ENCODE measurements at regions not wholly inside any gene's neighbourhood (a gene's known extent, or its start where the extent isn't known, plus 50 kb on each side); places are given as distances from the start of the nearest gene placed in this dataset.

DNA sequence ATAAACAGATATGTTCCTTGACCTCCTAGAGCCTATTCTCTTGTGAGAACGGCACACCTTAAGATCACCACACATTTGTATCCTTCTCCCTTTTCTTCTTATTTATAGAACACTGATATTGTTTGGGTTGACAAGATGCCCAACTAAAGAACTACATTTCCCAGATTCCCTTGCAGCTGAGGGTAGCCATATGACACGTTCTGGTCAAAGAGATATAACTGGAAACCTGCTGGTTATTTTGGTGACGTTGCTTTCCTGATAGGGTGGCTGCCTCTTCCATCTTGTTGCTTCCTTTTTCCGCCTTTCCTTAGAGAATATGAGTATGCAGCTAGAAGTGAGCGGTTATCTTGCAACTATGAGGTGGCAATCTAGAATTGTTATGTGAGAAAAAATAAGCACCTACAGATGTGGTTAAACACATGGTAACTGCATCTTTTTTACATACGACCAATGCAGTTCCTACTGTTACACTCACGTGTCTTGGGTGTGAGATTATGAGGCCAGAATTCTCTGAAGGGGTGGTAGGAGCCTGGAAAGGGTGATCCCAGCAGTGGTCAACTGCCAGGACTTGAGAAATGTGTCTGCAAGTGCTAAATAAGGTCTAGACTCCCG lies 72.9 kb downstream of the SEC61B start:
- H3K79me2 ChIP-seq (ENCODE audit: control insufficient read depth in 1 of 2, insufficient read depth in 2 of 2, low read length in 2 of 2), result no peaks in the 10 kb centered on the region
- no peak overlapping the region for H3K4ac ChIP-seq (replicated peaks; ENCODE audit: insufficient read length, low read depth, low read length)
- ChIA-PET POLR2A (ENCODE audit: partially characterized antibody) (no interaction called here), CTCF (ENCODE audit: partially characterized antibody) (no interaction called here)
- H2BK120ac ChIP-seq (replicated peaks; ENCODE audit: low read depth, low read length), result no peak overlapping the region
- no peak overlapping the region for H2AK5ac ChIP-seq (ENCODE audit: low read depth, low read length)
- H2BK20ac ChIP-seq (ENCODE audit: low read length), result no peak overlapping the region
- H3K4me2 ChIP-seq (ENCODE audit: insufficient read depth in 1 of 2, low read depth in 2 of 2, low read length in 2 of 2), result no peak overlapping the region
- TF ChIP-seq SUZ12 (IDR thresholded peaks at IDR 0.05; ENCODE audit: low read length) (no peak), SIX5 (IDR thresholded peaks at IDR 0.05; ENCODE audit: low read depth, low read length) (peak; percentile 57), RXRA (IDR thresholded peaks at IDR 0.05; ENCODE audit: insufficient read depth, low read depth, low read length) (no peak), CREB1 (IDR thresholded peaks at IDR 0.05) (peak; percentile 34; the same call in 1 of the 2 replicates), CHD1 (IDR thresholded peaks at IDR 0.05; ENCODE audit: low read depth, low read length) (no peak)
- TF ChIP-seq, protein P1, sequence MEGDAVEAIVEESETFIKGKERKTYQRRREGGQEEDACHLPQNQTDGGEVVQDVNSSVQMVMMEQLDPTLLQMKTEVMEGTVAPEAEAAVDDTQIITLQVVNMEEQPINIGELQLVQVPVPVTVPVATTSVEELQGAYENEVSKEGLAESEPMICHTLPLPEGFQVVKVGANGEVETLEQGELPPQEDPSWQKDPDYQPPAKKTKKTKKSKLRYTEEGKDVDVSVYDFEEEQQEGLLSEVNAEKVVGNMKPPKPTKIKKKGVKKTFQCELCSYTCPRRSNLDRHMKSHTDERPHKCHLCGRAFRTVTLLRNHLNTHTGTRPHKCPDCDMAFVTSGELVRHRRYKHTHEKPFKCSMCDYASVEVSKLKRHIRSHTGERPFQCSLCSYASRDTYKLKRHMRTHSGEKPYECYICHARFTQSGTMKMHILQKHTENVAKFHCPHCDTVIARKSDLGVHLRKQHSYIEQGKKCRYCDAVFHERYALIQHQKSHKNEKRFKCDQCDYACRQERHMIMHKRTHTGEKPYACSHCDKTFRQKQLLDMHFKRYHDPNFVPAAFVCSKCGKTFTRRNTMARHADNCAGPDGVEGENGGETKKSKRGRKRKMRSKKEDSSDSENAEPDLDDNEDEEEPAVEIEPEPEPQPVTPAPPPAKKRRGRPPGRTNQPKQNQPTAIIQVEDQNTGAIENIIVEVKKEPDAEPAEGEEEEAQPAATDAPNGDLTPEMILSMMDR (IDR thresholded peaks at IDR 0.05; ENCODE audit: control extremely low read depth in 1 of 3, insufficient read depth in 1 of 3, low read depth in 1 of 3, low read length in 3 of 3), result no peak
- TF ChIP-seq, protein P2, sequence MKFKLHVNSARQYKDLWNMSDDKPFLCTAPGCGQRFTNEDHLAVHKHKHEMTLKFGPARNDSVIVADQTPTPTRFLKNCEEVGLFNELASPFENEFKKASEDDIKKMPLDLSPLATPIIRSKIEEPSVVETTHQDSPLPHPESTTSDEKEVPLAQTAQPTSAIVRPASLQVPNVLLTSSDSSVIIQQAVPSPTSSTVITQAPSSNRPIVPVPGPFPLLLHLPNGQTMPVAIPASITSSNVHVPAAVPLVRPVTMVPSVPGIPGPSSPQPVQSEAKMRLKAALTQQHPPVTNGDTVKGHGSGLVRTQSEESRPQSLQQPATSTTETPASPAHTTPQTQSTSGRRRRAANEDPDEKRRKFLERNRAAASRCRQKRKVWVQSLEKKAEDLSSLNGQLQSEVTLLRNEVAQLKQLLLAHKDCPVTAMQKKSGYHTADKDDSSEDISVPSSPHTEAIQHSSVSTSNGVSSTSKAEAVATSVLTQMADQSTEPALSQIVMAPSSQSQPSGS (IDR thresholded peaks at IDR 0.05; ENCODE audit: low read length), result no peak
- no peaks in the 10 kb centered on the region for H4K20me1 ChIP-seq (replicated peaks in 1 of 2; ENCODE audit: control insufficient read depth in 1 of 2, insufficient read depth in 2 of 2, low read length in 2 of 2)
- H4K8ac ChIP-seq (ENCODE audit: extremely low read depth, insufficient read depth, low read length), result no peak overlapping the region
- DNase-seq (ENCODE audit: low read depth in 1 of 2, low spot score in 2 of 2), result no peak
- H4K5ac ChIP-seq (ENCODE audit: insufficient read length, low read depth, low read length), result no peak overlapping the region
- H2BK5ac ChIP-seq (ENCODE audit: low read depth, low read length), result no peak overlapping the region
- H3K4me3 ChIP-seq (ENCODE audit: extremely low read depth in 1 of 4, insufficient read depth in 2 of 4, low read depth in 3 of 4, low read length in 4 of 4), result no peak overlapping the region
- H3K23me2 ChIP-seq (ENCODE audit: low read depth, low read length), result no peaks in the 10 kb centered on the region; the same call in 1 of the 2 replicates
- no peak overlapping the region for H3K27ac ChIP-seq (ENCODE audit: low read depth, low read length)
- no peak overlapping the region for H3K9ac ChIP-seq (replicated peaks in 1 of 4; ENCODE audit: extremely low read depth in 1 of 4, low read depth in 3 of 4, low read length in 3 of 4)
- H3K9me3 ChIP-seq (ENCODE audit: insufficient read depth in 2 of 2, low read depth in 1 of 2, low read length in 1 of 2), result no peaks in the 10 kb centered on the region
- WGBS, 2 experiments (ENCODE audit: extremely low coverage in 1 of 2, insufficient coverage in 1 of 2, insufficient read length in 1 of 2, insufficient replicate concordance in 2 of 2, low coverage in 1 of 2, low lambda C conversion rate in 2 of 2, missing lambda C conversion rate in 1 of 2), result 74% methylated on average over 7 of the region's 8 CpGs; no CpG with 5 or more reads in 1 of the 2 experiments
- H4K91ac ChIP-seq (replicated peaks; ENCODE audit: insufficient read length, low read length), result no peak overlapping the region
- H3K56ac ChIP-seq (replicated peaks; ENCODE audit: insufficient read length, low read depth, low read length), result no peak overlapping the region
- H3K23ac ChIP-seq (ENCODE audit: insufficient read length), result no peak overlapping the region
- H3K79me1 ChIP-seq (ENCODE audit: low read depth, low read length), result no peaks in the 10 kb centered on the region
- H3K18ac ChIP-seq (ENCODE audit: extremely low read depth, low read length), result no peak overlapping the region
- H3K14ac ChIP-seq (ENCODE audit: insufficient read length), result no peak overlapping the region
- H2BK15ac ChIP-seq (ENCODE audit: low read length), result no peak overlapping the region
- H2BK12ac ChIP-seq (ENCODE audit: low read depth, low read length), result no peak overlapping the region
- no peaks in the 10 kb centered on the region for H3K36me3 ChIP-seq (ENCODE audit: control insufficient read depth in 2 of 4, insufficient read depth in 4 of 4, low read length in 3 of 4)
- 0 out of 2 replicates have a peak overlapping the region, but pooled peaks have one; percentile 36 for H2AFZ ChIP-seq (ENCODE audit: low read length)
- FAIRE-seq, result no peak
- peaks cover 0 to 8% (median 5%) of the 10 kb centered on the region in 4 experiments for H3K4me1 ChIP-seq (replicated peaks in 1 of 4; ENCODE audit: control insufficient read depth in 3 of 4, insufficient read depth in 4 of 4, low read length in 3 of 4)
- H3K27me3 ChIP-seq (replicated peaks in 1 of 4; ENCODE audit: control insufficient read depth in 3 of 4, extremely low read depth in 1 of 4, insufficient read depth in 3 of 4, low read length in 3 of 4), result no peaks in the 10 kb centered on the region
